Activated effector memory CD4-positive, alpha-beta T cell treated with Interleukin-2 at 50 U/mL for 16 hours (primary cell): ENCODE measurements at regions not wholly inside any gene's neighbourhood (a gene's known extent, or its start where the extent isn't known, plus 50 kb on each side); places are given as distances from the start of the nearest gene placed in this dataset.
"Not testable (repeated sequence)": the region's sequence is repeated elsewhere in the genome, so short reads cannot be mapped to it uniquely, and the experiment has no call there.

Source experiments
- DNase-seq: peaks from one replicate; pipeline ENCODE4 v3.0.0-alpha.2; 2020

- no peak for DNase-seq
Observed at GRCh38 chr7:142602183-142602582, 147.1 kb upstream of the PRSS1 start.

GRCh38 chr7:142598297-142598696 is 151.0 kb upstream of the PRSS1 start:
- no peak for DNase-seq

GRCh38 chr7:142597547-142597946 is 151.7 kb upstream of the PRSS1 start:
- no peak for DNase-seq

GRCh38 chr7:142595816-142596516 is 153.3 kb upstream of the PRSS1 start:
- no peak for DNase-seq

- no peak for DNase-seq
Observed at GRCh38 chr7:142594078-142594477, 155.2 kb upstream of the PRSS1 start.

- DNase-seq: no peak
Observed at GRCh38 chr7:142593106-142593505, 156.2 kb upstream of the PRSS1 start.

GRCh38 chr7:142592664-142593063 is 156.6 kb upstream of the PRSS1 start:
- no peak for DNase-seq

GRCh38 chr7:142592231-142592630 is 157.0 kb upstream of the PRSS1 start:
- DNase-seq: no peak

- no peak for DNase-seq
Observed at GRCh38 chr7:142590830-142591457, 158.3 kb upstream of the PRSS1 start.

GRCh38 chr7:142590077-142590476 is 159.2 kb upstream of the PRSS1 start:
- DNase-seq: no peak

GRCh38 chr7:142587578-142588191 is 161.6 kb upstream of the PRSS1 start:
- no peak for DNase-seq

GRCh38 chr7:142586611-142587010 is 162.7 kb upstream of the PRSS1 start:
- no peak for DNase-seq

GRCh38 chr7:142585425-142585824 is 163.8 kb upstream of the PRSS1 start:
- no peak for DNase-seq

- no peak for DNase-seq
Observed at GRCh38 chr7:142584765-142585164, 164.5 kb upstream of the PRSS1 start.

- DNase-seq: no peak
Observed at GRCh38 chr7:142583446-142583845, 165.8 kb upstream of the PRSS1 start.

GRCh38 chr7:142582351-142582750 is 166.9 kb upstream of the PRSS1 start:
- DNase-seq: no peak

- no peak for DNase-seq
Observed at GRCh38 chr7:142581341-142581740, 167.9 kb upstream of the PRSS1 start.

GRCh38 chr7:142579946-142580345 is 169.3 kb upstream of the PRSS1 start:
- DNase-seq: no peak

- not testable (repeated sequence) for DNase-seq
Observed at GRCh38 chr7:142575351-142575750, 173.9 kb upstream of the PRSS1 start.

- DNase-seq: no peak
Observed at GRCh38 chr7:142571581-142571980, 177.7 kb upstream of the PRSS1 start.

GRCh38 chr7:142569851-142570250 is 179.4 kb upstream of the PRSS1 start:
- DNase-seq: no peak

- no peak for DNase-seq
Observed at GRCh38 chr7:142568435-142569097, 180.7 kb upstream of the PRSS1 start.

GRCh38 chr7:142567201-142568075 is 181.8 kb upstream of the PRSS1 start:
- no peak for DNase-seq
